Gastrocnemius medialis (tissue), 4 donors: ENCODE measurements at regions not wholly inside any gene's neighbourhood (a gene's known extent, or its start where the extent isn't known, plus 50 kb on each side); places are given as distances from the start of the nearest gene placed in this dataset.

ENCODE experiments used
- CTCF ChIP-seq, 5 experiments: fragments of 450-650 bp in 3 of 5; fragments of 200-600 bp in 2 of 5; sonication (generic) in 2 of 5; IDR thresholded peaks in 4 of 5; conservative IDR thresholded peaks in 1 of 5; 1 replicate in 4 of 5; 2 replicates in 1 of 5; pipeline ENCODE4 v1.5.1; 2016 to 2019; ENCODE audit warnings: antibody characterized with exemption in 5 of 5, mild to moderate bottlenecking in 3 of 5, moderate library complexity in 3 of 5
- POLR2A ChIP-seq, 2 donors: fragments of 450-650 bp; IDR thresholded peaks; one replicate each; pipeline ENCODE4 v1.6.1; 2017; ENCODE audit warnings: antibody characterized with exemption in 2 of 2, mild to moderate bottlenecking in 2 of 2, moderate library complexity in 2 of 2

DNA sequence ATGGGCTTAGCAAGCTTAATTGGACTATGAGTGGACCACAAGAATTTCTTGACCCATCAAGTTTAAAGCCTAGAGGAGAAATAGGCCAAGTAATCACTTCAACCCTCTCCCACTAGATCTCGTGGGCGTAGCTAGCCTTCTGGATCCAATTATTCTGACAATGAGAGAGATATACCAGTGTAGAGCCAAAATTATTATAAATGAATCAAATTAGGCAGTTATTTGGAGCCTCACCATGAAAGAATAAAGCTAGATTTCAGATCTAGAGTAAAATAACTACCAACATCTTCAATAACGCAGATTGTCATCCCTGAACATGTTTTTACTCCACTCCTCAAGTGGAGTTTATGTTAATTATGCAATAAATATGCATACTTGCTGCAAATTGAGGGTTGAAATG is 143.9 kb upstream of the CDH20 start:
- no peak for TF ChIP-seq CTCF (IDR thresholded peaks at IDR 0.05 in 4 of 5, conservative IDR thresholded peaks at IDR 0.05 in 1 of 5)
- no peak for TF ChIP-seq POLR2A (IDR thresholded peaks at IDR 0.05)
